Stimulated activated naive CD8-positive, alpha-beta T cell treated with anti-CD3 and anti-CD28 coated beads, Interleukin-15, Interleukin-2, amounts not matched to agents 100 ng/mL and 50 ng/mL, for 24 hours (primary cell): ENCODE measurements at regions not wholly inside any gene's neighbourhood (a gene's known extent, or its start where the extent isn't known, plus 50 kb on each side); places are given as distances from the start of the nearest gene placed in this dataset.
"Not testable (repeated sequence)": the region's sequence is repeated elsewhere in the genome, so short reads cannot be mapped to it uniquely, and the experiment has no call there.

Source experiments
- H3K27ac Mint-ChIP-seq: one replicate; pipeline ENCODE4 v1.8.0; 2021; ENCODE audit warnings: mild to moderate bottlenecking, mixed read lengths
- H3K27me3 Mint-ChIP-seq: one replicate; pipeline ENCODE4 v1.8.0; 2021; ENCODE audit warnings: mixed read lengths
- H3K36me3 Mint-ChIP-seq: one replicate; pipeline ENCODE4 v1.8.0; 2021; ENCODE audit warnings: low read depth, mixed read lengths
- H3K4me1 Mint-ChIP-seq: one replicate; pipeline ENCODE4 v1.8.0; 2021; ENCODE audit warnings: low read depth, mixed read lengths
- H3K4me3 Mint-ChIP-seq: one replicate; pipeline ENCODE4 v1.8.0; 2021; ENCODE audit warnings: mild to moderate bottlenecking, mixed read lengths
- H3K9me3 Mint-ChIP-seq: one replicate; pipeline ENCODE4 v1.8.0; 2021; ENCODE audit warnings: mixed read lengths

- H3K36me3 Mint-ChIP-seq = peaks cover 7% of the 10 kb centered on the region
- peaks cover 2% of the 10 kb centered on the region for H3K9me3 Mint-ChIP-seq
- H3K27ac Mint-ChIP-seq = no peak overlapping the region
- no peak overlapping the region for H3K4me3 Mint-ChIP-seq
- H3K27me3 Mint-ChIP-seq = no peaks in the 10 kb centered on the region
- no peaks in the 10 kb centered on the region for H3K4me1 Mint-ChIP-seq
Observed at GRCh38 chr17:63019138-63019873, 53.3 kb downstream of the TANC2 start.

- H3K4me1 Mint-ChIP-seq = no peaks in the 10 kb centered on the region
- H3K27ac Mint-ChIP-seq = no peak overlapping the region
- H3K36me3 Mint-ChIP-seq = peaks cover 6% of the 10 kb centered on the region
- H3K9me3 Mint-ChIP-seq = no peaks in the 10 kb centered on the region
- no peaks in the 10 kb centered on the region for H3K27me3 Mint-ChIP-seq
- H3K4me3 Mint-ChIP-seq = no peak overlapping the region
Observed at GRCh38 chr17:63022567-63022966, 56.5 kb downstream of the TANC2 start.

GRCh38 chr17:63023049-63023448 lies 57.0 kb downstream of the TANC2 start:
- Mint-ChIP-seq H3K36me3 (peaks cover 6% of the 10 kb centered on the region), H3K9me3 (no peaks in the 10 kb centered on the region), H3K4me1 (no peaks in the 10 kb centered on the region), H3K27ac (no peak overlapping the region), H3K27me3 (no peaks in the 10 kb centered on the region), H3K4me3 (no peak overlapping the region)

GRCh38 chr17:63024201-63024600 lies 58.2 kb downstream of the TANC2 start:
- Mint-ChIP-seq H3K27ac (no peak overlapping the region), H3K9me3 (no peaks in the 10 kb centered on the region), H3K36me3 (peaks cover 6% of the 10 kb centered on the region), H3K4me3 (no peak overlapping the region), H3K27me3 (no peaks in the 10 kb centered on the region), H3K4me1 (no peaks in the 10 kb centered on the region)

GRCh38 chr17:63024716-63025115 lies 58.7 kb downstream of the TANC2 start:
- Mint-ChIP-seq H3K27me3 (no peaks in the 10 kb centered on the region), H3K36me3 (peaks cover 6% of the 10 kb centered on the region), H3K4me3 (no peak overlapping the region), H3K27ac (no peak overlapping the region), H3K9me3 (no peaks in the 10 kb centered on the region), H3K4me1 (no peaks in the 10 kb centered on the region)

GRCh38 chr17:63025637-63026036 lies 59.6 kb downstream of the TANC2 start:
- H3K4me1 Mint-ChIP-seq, H3K27ac Mint-ChIP-seq, H3K9me3 Mint-ChIP-seq, H3K4me3 Mint-ChIP-seq, H3K36me3 Mint-ChIP-seq, H3K27me3 Mint-ChIP-seq: not testable (repeated sequence)

- H3K4me1 Mint-ChIP-seq = no peaks in the 10 kb centered on the region
- H3K27me3 Mint-ChIP-seq = no peaks in the 10 kb centered on the region
- no peak overlapping the region for H3K4me3 Mint-ChIP-seq
- H3K9me3 Mint-ChIP-seq = peaks cover 3% of the 10 kb centered on the region
- no peak overlapping the region for H3K27ac Mint-ChIP-seq
- H3K36me3 Mint-ChIP-seq = peaks cover 4% of the 10 kb centered on the region
Observed at GRCh38 chr17:63029541-63029940, 63.5 kb downstream of the TANC2 start.

- Mint-ChIP-seq H3K4me3 (no peak overlapping the region), H3K4me1 (peaks cover 7% of the 10 kb centered on the region), H3K27ac (no peak overlapping the region), H3K36me3 (peaks cover 4% of the 10 kb centered on the region), H3K9me3 (peaks cover 3% of the 10 kb centered on the region), H3K27me3 (no peaks in the 10 kb centered on the region)
Observed at GRCh38 chr17:63032142-63032541, 66.1 kb downstream of the TANC2 start.

- peaks cover 3% of the 10 kb centered on the region for H3K9me3 Mint-ChIP-seq
- peaks cover 7% of the 10 kb centered on the region for H3K4me1 Mint-ChIP-seq
Observed at GRCh38 chr17:63033142-63033541, 67.1 kb downstream of the TANC2 start.

GRCh38 chr17:63035271-63035670 lies 69.2 kb downstream of the TANC2 start:
- H3K27ac Mint-ChIP-seq = no peak overlapping the region
- H3K9me3 Mint-ChIP-seq = peaks cover 3% of the 10 kb centered on the region
- peaks cover 16% of the 10 kb centered on the region for H3K4me1 Mint-ChIP-seq
- H3K4me3 Mint-ChIP-seq = no peak overlapping the region
- H3K27me3 Mint-ChIP-seq = no peaks in the 10 kb centered on the region
- H3K36me3 Mint-ChIP-seq = peaks cover 4% of the 10 kb centered on the region

More at GRCh38 chr17:63033142-63033541, 67.1 kb downstream of the TANC2 start:
- Mint-ChIP-seq H3K27me3 (no peaks in the 10 kb centered on the region), H3K4me3 (no peak overlapping the region), H3K27ac (no peak overlapping the region), H3K36me3 (peaks cover 4% of the 10 kb centered on the region)

- Mint-ChIP-seq H3K27ac (no peak overlapping the region), H3K9me3 (peaks cover 3% of the 10 kb centered on the region), H3K36me3 (peaks cover 4% of the 10 kb centered on the region), H3K4me1 (peaks cover 19% of the 10 kb centered on the region), H3K4me3 (no peak overlapping the region), H3K27me3 (no peaks in the 10 kb centered on the region)
Observed at GRCh38 chr17:63035695-63036094, 69.7 kb downstream of the TANC2 start.

GRCh38 chr17:63039342-63039741 lies 73.3 kb downstream of the TANC2 start:
- Mint-ChIP-seq H3K4me1 (peaks cover 19% of the 10 kb centered on the region), H3K9me3 (no peaks in the 10 kb centered on the region), H3K27me3 (no peaks in the 10 kb centered on the region), H3K36me3 (no peaks in the 10 kb centered on the region), H3K4me3 (peak overlapping the region; percentile 43), H3K27ac (no peak overlapping the region)

GRCh38 chr17:63039899-63040602 lies 74.0 kb downstream of the TANC2 start:
- Mint-ChIP-seq H3K27me3 (no peaks in the 10 kb centered on the region), H3K27ac (no peak overlapping the region), H3K9me3 (no peaks in the 10 kb centered on the region), H3K4me1 (peaks cover 19% of the 10 kb centered on the region), H3K36me3 (no peaks in the 10 kb centered on the region), H3K4me3 (no peak overlapping the region)

GRCh38 chr17:63040816-63041215 lies 74.8 kb downstream of the TANC2 start:
- no peaks in the 10 kb centered on the region for H3K27me3 Mint-ChIP-seq
- no peaks in the 10 kb centered on the region for H3K36me3 Mint-ChIP-seq
- H3K9me3 Mint-ChIP-seq = no peaks in the 10 kb centered on the region
- no peak overlapping the region for H3K27ac Mint-ChIP-seq
- no peak overlapping the region for H3K4me3 Mint-ChIP-seq
- H3K4me1 Mint-ChIP-seq = peaks cover 14% of the 10 kb centered on the region

GRCh38 chr17:63041251-63041650 lies 75.2 kb downstream of the TANC2 start:
- no peaks in the 10 kb centered on the region for H3K36me3 Mint-ChIP-seq
- H3K27ac Mint-ChIP-seq = no peak overlapping the region
- peaks cover 11% of the 10 kb centered on the region for H3K4me1 Mint-ChIP-seq
- H3K4me3 Mint-ChIP-seq = no peak overlapping the region
- no peaks in the 10 kb centered on the region for H3K9me3 Mint-ChIP-seq
- H3K27me3 Mint-ChIP-seq = no peaks in the 10 kb centered on the region

- no peak overlapping the region for H3K4me3 Mint-ChIP-seq
- H3K27me3 Mint-ChIP-seq = no peaks in the 10 kb centered on the region
- no peaks in the 10 kb centered on the region for H3K36me3 Mint-ChIP-seq
- peaks cover 11% of the 10 kb centered on the region for H3K4me1 Mint-ChIP-seq
- no peak overlapping the region for H3K27ac Mint-ChIP-seq
- H3K9me3 Mint-ChIP-seq = no peaks in the 10 kb centered on the region
Observed at GRCh38 chr17:63041722-63042121, 75.7 kb downstream of the TANC2 start.
